ENCODE measurements at regions not wholly inside any gene's neighbourhood (a gene's known extent, or its start where the extent isn't known, plus 50 kb on each side); places are given as distances from the start of the nearest gene placed in this dataset.
"Not testable (repeated sequence)": the region's sequence is repeated elsewhere in the genome, so short reads cannot be mapped to it uniquely, and the experiment has no call there.

- H3K4me3 ChIP-seq (replicated peaks in 1 of 3; ENCODE audit: insufficient read depth in 1 of 3, low read depth in 1 of 3, low read length in 3 of 3); H4K20me1 ChIP-seq (replicated peaks; ENCODE audit: control insufficient read depth, extremely low read depth, insufficient read depth, low read length); H3K9me3 ChIP-seq (replicated peaks; ENCODE audit: control insufficient read depth, insufficient read depth, low read length); dilution Hi-C loops (cut with MboI; ENCODE audit: extremely low pct_ligation_motif_present, low sequenced_read_pairs); H3K36me3 ChIP-seq (ENCODE audit: control insufficient read depth in 2 of 2, extremely low read depth in 1 of 2, insufficient read depth in 2 of 2, low read length in 2 of 2); H3K9ac ChIP-seq (replicated peaks; ENCODE audit: extremely low read depth, insufficient read depth, low read length); intact Hi-C loops (cut with micrococcal nuclease); BruUV-seq (replicated peaks); FAIRE-seq; H3K79me2 ChIP-seq (ENCODE audit: control insufficient read depth, insufficient read depth, low read length); H3K4me1 ChIP-seq (ENCODE audit: control insufficient read depth, extremely low read depth, insufficient read depth, low read length); DNase-seq (ENCODE audit: low read depth, low spot score); CTCF ChIA-PET; H3K4me2 ChIP-seq (ENCODE audit: insufficient read depth, low read length); H3K9me1 ChIP-seq (replicated peaks; ENCODE audit: control insufficient read depth, extremely low read depth, insufficient read depth, low read length); POLR2A ChIA-PET; H3K27me3 ChIP-seq (ENCODE audit: control insufficient read depth in 2 of 2, insufficient read depth in 2 of 2, low read length in 2 of 2); H2AFZ ChIP-seq (ENCODE audit: low read depth, low read length); H3K27ac ChIP-seq (ENCODE audit: insufficient read depth, low read depth, low read length): not testable (repeated sequence)
Observed at GRCh38 chr5:126155298-126155697, 267.9 kb upstream of the GRAMD2B start.

GRCh38 chr5:126166368-126166767 is 256.8 kb upstream of the GRAMD2B start:
- dilution Hi-C loops (cut with MboI; ENCODE audit: extremely low pct_ligation_motif_present, low sequenced_read_pairs) = no loop called here
- Histone ChIP-seq H3K27ac (ENCODE audit: insufficient read depth, low read depth, low read length) (no peak overlapping the region), H3K27me3 (ENCODE audit: control insufficient read depth in 2 of 2, insufficient read depth in 2 of 2, low read length in 2 of 2) (no peaks in the 10 kb centered on the region), H3K79me2 (ENCODE audit: control insufficient read depth, insufficient read depth, low read length) (no peaks in the 10 kb centered on the region), H3K9ac (replicated peaks; ENCODE audit: extremely low read depth, insufficient read depth, low read length) (no peak overlapping the region), H3K9me3 (replicated peaks; ENCODE audit: control insufficient read depth, insufficient read depth, low read length) (no peaks in the 10 kb centered on the region), H3K36me3 (ENCODE audit: control insufficient read depth in 2 of 2, extremely low read depth in 1 of 2, insufficient read depth in 2 of 2, low read length in 2 of 2) (no peaks in the 10 kb centered on the region), H4K20me1 (replicated peaks; ENCODE audit: control insufficient read depth, extremely low read depth, insufficient read depth, low read length) (no peaks in the 10 kb centered on the region), H3K4me1 (ENCODE audit: control insufficient read depth, extremely low read depth, insufficient read depth, low read length) (no peaks in the 10 kb centered on the region), H3K9me1 (replicated peaks; ENCODE audit: control insufficient read depth, extremely low read depth, insufficient read depth, low read length) (no peaks in the 10 kb centered on the region), H3K4me2 (ENCODE audit: insufficient read depth, low read length) (no peak overlapping the region), H3K4me3 (replicated peaks in 1 of 3; ENCODE audit: insufficient read depth in 1 of 3, low read depth in 1 of 3, low read length in 3 of 3) (no peak overlapping the region), H2AFZ (ENCODE audit: low read depth, low read length) (no peak overlapping the region)
- FAIRE-seq = no peak
- no TSS peak for BruUV-seq (replicated peaks)
- TF ChIP-seq MAX (IDR thresholded peaks at IDR 0.05; ENCODE audit: insufficient read depth, insufficient read length) (no peak), JUN (IDR thresholded peaks at IDR 0.05; ENCODE audit: borderline replicate concordance, insufficient read depth, insufficient read length, low read depth) (no peak), MYC (IDR thresholded peaks at IDR 0.05; ENCODE audit: low read depth, low read length) (no peak), FOS (IDR thresholded peaks at IDR 0.05; ENCODE audit: borderline replicate concordance, insufficient read depth, low read length) (no peak), POLR2A (IDR thresholded peaks at IDR 0.05; ENCODE audit: low read depth, low read length) (no peak), GATA2 (IDR thresholded peaks at IDR 0.05; ENCODE audit: insufficient read depth, insufficient read length, low read depth, low read length) (no peak), POLR2AphosphoS5 (IDR thresholded peaks at IDR 0.05; ENCODE audit: insufficient read depth, low read depth, low read length) (no peak), EZH2 (IDR thresholded peaks at IDR 0.05; ENCODE audit: borderline replicate concordance, low read depth, low read length, severe bottlenecking) (no peak), CTCF (IDR thresholded peaks at IDR 0.05; ENCODE audit: extremely low read depth in 1 of 2, insufficient read depth in 1 of 2, low read depth in 1 of 2, low read length in 2 of 2) (no peak)
- ChIA-PET POLR2A (no interaction called here), CTCF (no interaction called here)
- intact Hi-C loops (cut with micrococcal nuclease) = no loop called here
- no peak for DNase-seq (ENCODE audit: low read depth, low spot score)

Measured in endothelial cell of umbilical vein (primary cell).